AG04449 (cell line): ENCODE measurements at regions not wholly inside any gene's neighbourhood (a gene's known extent, or its start where the extent isn't known, plus 50 kb on each side); places are given as distances from the start of the nearest gene placed in this dataset.

Source experiments
- CTCF ChIA-PET: fragments of 350-600 bp; formaldehyde crosslinking; extraction: SDS; loops from one replicate; lab custom pipeline; 2021; ENCODE audit warnings: antibody characterized with exemption; lab: Yijun Ruan, JAX
- POLR2A ChIA-PET: fragments of 400-600, 350-600 bp; formaldehyde crosslinking; extraction: SDS; loops from one replicate; lab custom pipeline; 2020; ENCODE audit warnings: antibody characterized with exemption, inconsistent platforms; lab: Yijun Ruan, JAX
- DNase-seq: peaks from one replicate; pipeline ENCODE4 v3.0.0-alpha.2; 2010; ENCODE audit warnings: low read depth, low spot score
- H3K4me3 ChIP-seq: 2 replicates; pipeline ENCODE4 v1.5.1; 2011; ENCODE audit warnings: low read depth, mild to moderate bottlenecking, control low read depth, low read length
- TF ChIP-seq, protein P1 (sequence below): IDR thresholded peaks from one replicate; pipeline ENCODE4 v1.5.1; 2011; ENCODE audit warnings: mild to moderate bottlenecking, moderate library complexity, low read length, control low read depth, inconsistent platforms; ENCODE audit not compliant: insufficient read depth; ENCODE audit errors: missing control alignments

- ChIA-PET POLR2A (interaction anchor here (0.8 to 0.9 kb wide), 2 partner anchors 68 to 106 kb away, joined by 3 to 4 read pairs; no protein-coding TSS in a partner anchor), CTCF (interaction anchor here (0.8 to 2.5 kb wide), 6 partner anchors 40 to 163 kb away, joined by 3 to 35 read pairs (median 6); no protein-coding TSS in a partner anchor)
- no peak overlapping the region for H3K4me3 ChIP-seq
- peak; percentile 64 for DNase-seq
- TF ChIP-seq, protein P1, sequence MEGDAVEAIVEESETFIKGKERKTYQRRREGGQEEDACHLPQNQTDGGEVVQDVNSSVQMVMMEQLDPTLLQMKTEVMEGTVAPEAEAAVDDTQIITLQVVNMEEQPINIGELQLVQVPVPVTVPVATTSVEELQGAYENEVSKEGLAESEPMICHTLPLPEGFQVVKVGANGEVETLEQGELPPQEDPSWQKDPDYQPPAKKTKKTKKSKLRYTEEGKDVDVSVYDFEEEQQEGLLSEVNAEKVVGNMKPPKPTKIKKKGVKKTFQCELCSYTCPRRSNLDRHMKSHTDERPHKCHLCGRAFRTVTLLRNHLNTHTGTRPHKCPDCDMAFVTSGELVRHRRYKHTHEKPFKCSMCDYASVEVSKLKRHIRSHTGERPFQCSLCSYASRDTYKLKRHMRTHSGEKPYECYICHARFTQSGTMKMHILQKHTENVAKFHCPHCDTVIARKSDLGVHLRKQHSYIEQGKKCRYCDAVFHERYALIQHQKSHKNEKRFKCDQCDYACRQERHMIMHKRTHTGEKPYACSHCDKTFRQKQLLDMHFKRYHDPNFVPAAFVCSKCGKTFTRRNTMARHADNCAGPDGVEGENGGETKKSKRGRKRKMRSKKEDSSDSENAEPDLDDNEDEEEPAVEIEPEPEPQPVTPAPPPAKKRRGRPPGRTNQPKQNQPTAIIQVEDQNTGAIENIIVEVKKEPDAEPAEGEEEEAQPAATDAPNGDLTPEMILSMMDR: no peak
Measured at GRCh38 chr9:12882430-12882829, 107.6 kb downstream of the LURAP1L start.

GRCh38 chr9:12884736-12885395 is 110.0 kb downstream of the LURAP1L start:
- peak; percentile 44 for DNase-seq
- ChIA-PET CTCF (interaction anchor here (0.6 to 9.0 kb wide), 16 partner anchors 8 to 183 kb away, joined by 3 to 255 read pairs (median 4); partner anchors contain the start of gene LURAP1L), POLR2A (interaction anchor here (0.6 kb wide), 1 partner anchor 110 kb away, joined by 3 read pairs; the partner anchor contains the start of gene LURAP1L)
- H3K4me3 ChIP-seq: no peak overlapping the region
- TF ChIP-seq, protein P1: peak; percentile 37

DNA sequence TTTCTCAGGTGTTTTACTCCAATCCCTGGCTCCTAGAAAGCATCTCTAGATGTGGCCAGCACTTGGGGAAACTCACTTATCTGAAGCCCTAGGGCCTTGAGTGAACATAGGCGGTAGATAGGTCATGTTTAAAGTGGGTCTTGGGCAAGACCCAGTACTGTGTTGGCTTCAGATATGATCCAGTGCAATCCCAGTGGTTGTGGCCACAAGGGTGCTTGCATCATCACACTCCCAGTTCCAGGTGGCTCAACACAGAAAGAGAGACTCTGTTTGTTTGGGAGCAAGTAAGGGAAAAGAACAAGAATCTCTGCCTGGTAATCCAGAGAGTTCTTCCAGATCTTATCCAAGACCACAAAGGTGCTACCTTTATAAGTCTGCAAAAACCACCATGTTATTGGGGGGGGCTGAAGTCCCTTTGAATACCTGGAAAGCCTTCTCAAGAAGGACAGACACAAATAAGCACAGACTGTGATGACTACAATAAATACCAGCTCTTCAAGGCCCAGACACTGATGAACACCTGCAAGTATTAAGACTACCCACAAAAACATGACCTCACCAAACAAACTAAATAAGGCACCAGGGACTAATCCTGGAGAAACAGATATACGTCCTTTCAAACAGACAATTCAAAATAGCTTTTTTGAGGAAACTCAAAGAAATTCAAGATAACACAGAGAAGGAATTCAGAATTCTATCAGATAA is 114.7 kb downstream of the LURAP1L start:
- no peak for DNase-seq
- CTCF ChIA-PET: interaction anchor here (9.0 kb wide), 1 partner anchor 167 kb away, joined by 255 read pairs; no protein-coding TSS in a partner anchor

GRCh38 chr9:12891588-12891987 is 116.8 kb downstream of the LURAP1L start:
- POLR2A ChIA-PET: no interaction called here
- TF ChIP-seq, protein P1: no peak
- CTCF ChIA-PET: interaction anchor here (9.0 kb wide), 1 partner anchor 169 kb away, joined by 255 read pairs; no protein-coding TSS in a partner anchor
- no peak overlapping the region for H3K4me3 ChIP-seq
- no peak for DNase-seq

More for the DNA sequence above, 114.7 kb downstream of the LURAP1L start:
- no peak overlapping the region for H3K4me3 ChIP-seq
- POLR2A ChIA-PET: no interaction called here
- TF ChIP-seq, protein P1: no peak

- ChIA-PET CTCF (no interaction called here), POLR2A (no interaction called here)
- TF ChIP-seq, protein P1: no peak
- H3K4me3 ChIP-seq: no peak overlapping the region
- no peak for DNase-seq
Measured at GRCh38 chr9:12903316-12903715, 128.5 kb downstream of the LURAP1L start.

DNA sequence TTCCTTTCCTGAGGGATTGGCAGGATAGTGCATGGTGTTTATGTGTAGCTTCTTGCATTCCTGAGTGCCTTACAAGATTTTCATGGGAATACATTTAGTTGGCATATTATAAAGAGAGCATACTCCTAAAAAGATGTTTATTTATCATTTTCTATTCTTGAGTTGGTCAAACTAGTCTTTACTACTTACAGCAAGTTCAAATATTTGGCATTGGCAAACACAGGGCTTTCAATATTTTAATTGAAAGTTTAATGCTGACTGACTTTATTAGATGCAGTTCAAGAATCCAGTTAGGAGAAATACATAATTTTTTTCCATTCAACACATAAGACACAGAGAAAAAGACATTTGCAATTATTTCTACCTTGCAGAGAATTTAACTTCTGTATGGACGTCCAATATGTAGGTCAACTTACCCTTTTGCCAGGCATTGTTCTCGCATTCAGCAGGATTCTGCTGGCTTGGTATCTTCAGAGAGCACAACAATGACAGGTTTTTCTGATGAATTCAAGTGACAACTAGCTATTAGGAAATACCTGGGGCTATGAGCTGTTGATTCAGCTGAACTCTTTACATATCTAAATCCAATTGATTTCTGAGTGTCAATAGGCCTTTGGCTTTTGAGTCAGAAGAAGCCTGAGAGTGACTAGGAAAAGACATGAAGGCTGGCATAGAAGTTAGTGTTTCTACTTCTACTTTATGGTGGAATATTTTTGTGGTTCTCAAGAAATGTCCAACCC is 129.6 kb downstream of the LURAP1L start:
- ChIA-PET CTCF (no interaction called here), POLR2A (no interaction called here)
- TF ChIP-seq, protein P1: no peak
- no peak overlapping the region for H3K4me3 ChIP-seq
- no peak for DNase-seq
